ENCODE measurements at regions not wholly inside any gene's neighbourhood (a gene's known extent, or its start where the extent isn't known, plus 50 kb on each side); places are given as distances from the start of the nearest gene placed in this dataset.

GRCh38 chr5:1668141-1668721, 131.4 kb downstream of the MRPL36 start:
- TF ChIP-seq, protein P1, sequence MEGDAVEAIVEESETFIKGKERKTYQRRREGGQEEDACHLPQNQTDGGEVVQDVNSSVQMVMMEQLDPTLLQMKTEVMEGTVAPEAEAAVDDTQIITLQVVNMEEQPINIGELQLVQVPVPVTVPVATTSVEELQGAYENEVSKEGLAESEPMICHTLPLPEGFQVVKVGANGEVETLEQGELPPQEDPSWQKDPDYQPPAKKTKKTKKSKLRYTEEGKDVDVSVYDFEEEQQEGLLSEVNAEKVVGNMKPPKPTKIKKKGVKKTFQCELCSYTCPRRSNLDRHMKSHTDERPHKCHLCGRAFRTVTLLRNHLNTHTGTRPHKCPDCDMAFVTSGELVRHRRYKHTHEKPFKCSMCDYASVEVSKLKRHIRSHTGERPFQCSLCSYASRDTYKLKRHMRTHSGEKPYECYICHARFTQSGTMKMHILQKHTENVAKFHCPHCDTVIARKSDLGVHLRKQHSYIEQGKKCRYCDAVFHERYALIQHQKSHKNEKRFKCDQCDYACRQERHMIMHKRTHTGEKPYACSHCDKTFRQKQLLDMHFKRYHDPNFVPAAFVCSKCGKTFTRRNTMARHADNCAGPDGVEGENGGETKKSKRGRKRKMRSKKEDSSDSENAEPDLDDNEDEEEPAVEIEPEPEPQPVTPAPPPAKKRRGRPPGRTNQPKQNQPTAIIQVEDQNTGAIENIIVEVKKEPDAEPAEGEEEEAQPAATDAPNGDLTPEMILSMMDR (IDR thresholded peaks at IDR 0.05) = no peak
- TF ChIP-seq MLX (CRISPR knock-in tag; IDR thresholded peaks at IDR 0.05) (no peak), ESRRA (CRISPR knock-in tag; IDR thresholded peaks at IDR 0.05; ENCODE audit: borderline replicate concordance) (no peak), GABPB1 (CRISPR knock-in tag; IDR thresholded peaks at IDR 0.05) (no peak), NFYB (CRISPR knock-in tag; conservative IDR thresholded peaks at IDR 0.05; ENCODE audit: low read depth) (no peak), SP1 (CRISPR knock-in tag; conservative IDR thresholded peaks at IDR 0.05) (no peak), IRF2 (CRISPR knock-in tag; IDR thresholded peaks at IDR 0.05; ENCODE audit: borderline replicate concordance, low read depth) (no peak), ZNF232 (CRISPR knock-in tag; IDR thresholded peaks at IDR 0.05) (no peak)

Measured in WTC11 (cell line).